HG03432 (cell line): ENCODE measurements at regions not wholly inside any gene's neighbourhood (a gene's known extent, or its start where the extent isn't known, plus 50 kb on each side); places are given as distances from the start of the nearest gene placed in this dataset.

Source experiments
- ATAC-seq: cut with Tn5 transposase; IDR thresholded peaks from one replicate; pipeline ENCODE4 v1.9.1; 2021; ENCODE audit warnings: mild to moderate bottlenecking, moderate library complexity; ENCODE audit not compliant: unreplicated experiment

DNA sequence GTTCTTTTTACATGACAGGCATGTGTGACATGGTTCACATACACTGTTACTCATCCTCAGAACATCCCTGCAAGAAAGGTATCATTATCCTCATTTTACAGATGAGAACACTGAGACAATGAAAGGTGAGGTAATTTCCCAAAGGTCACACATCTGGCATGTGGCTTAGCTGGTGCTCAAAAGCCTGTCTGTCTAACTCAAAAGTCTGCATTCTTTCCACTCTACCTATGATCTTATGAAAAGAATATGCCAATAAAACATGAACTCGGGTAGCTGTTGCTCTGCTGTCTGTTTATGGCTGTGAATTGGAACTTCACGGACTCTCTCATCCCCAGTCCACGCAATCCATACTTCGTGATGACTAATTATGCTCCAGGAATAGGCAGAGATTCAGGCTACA lies 79.0 kb upstream of the ODAD2 start:
- ATAC-seq = no peak

DNA sequence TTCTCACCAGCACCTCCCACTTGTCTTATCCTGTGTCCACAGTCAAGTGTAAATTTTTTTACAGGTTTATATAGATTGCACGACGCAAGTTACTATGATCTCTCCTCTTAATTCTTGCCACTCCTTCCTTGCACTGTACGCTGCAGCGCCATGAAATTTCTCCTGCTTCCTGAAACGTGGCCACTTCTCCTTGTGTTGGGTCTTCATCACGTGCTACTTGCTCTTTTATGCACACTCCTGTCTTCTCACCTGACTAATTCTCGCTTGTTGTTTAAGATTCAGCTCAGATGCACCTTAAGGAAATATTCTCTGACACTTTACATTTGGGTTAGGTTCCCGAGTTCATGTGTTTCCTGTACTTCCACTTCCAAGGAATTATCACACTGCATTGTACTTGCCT lies 76.5 kb upstream of the ODAD2 start:
- no peak for ATAC-seq

DNA sequence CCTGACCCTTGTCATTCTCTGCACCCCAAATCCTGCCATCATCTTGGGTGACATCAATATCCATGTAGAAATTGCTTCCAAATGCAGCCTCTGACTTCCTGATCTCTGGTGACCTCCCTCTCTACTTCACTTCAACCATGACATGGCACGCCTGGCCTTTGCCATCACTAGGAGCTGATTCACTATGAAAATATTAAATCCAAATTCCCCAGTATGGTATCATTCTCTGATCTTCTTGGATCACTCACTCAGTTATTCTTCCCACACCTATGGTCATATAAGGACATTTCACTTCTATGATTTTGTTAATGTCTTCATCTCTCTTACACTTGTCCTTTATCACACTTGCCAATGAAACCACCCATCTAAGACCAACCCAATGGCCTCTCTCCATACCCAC lies 73.7 kb upstream of the ODAD2 start:
- no peak for ATAC-seq

DNA sequence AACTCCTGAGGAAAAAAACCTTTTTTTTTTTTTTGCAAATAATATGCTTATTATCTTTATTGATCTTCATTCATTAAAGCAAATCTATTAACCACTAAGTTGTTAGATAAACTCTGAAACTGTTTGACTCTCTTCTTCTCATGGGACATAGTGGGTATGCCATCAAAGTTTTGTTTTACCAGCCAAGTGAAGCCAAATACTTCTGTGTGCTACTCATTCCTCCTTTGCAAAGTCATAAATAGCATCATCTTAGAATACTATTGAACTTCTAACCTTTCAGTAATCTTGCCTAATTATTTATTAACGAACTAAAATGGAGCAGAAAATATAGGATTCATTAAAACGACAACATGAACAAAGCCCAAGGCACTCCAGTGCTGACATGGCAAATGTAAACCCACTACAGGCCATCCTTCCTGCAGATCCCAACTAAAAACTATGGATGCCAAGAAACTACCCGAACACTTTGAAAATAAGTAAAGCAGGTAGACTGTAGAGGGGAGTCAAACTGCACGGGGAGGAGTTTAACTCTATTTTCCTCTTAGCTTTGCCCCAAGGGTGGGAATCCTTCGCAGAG lies 61.2 kb upstream of the ODAD2 start:
- no peak for ATAC-seq

DNA sequence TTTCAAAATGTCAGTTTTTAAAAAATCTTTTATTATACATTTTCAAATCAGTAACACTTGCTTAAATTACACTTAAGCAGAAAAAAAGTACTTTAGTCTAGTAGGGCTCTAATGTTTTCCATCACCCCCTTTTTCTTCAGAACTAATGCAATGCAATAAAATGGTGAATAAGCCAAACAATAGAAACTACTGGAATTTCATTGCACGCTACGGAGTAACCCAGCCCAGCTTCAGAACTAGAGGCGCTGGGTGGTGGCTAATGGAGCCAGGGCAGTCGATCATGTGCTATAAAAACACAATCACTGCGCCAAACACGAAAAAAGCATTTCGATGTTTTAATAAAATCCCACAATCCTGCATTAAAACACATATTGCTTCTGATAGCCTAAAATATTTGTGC lies 59.9 kb upstream of the ODAD2 start:
- ATAC-seq = no peak

DNA sequence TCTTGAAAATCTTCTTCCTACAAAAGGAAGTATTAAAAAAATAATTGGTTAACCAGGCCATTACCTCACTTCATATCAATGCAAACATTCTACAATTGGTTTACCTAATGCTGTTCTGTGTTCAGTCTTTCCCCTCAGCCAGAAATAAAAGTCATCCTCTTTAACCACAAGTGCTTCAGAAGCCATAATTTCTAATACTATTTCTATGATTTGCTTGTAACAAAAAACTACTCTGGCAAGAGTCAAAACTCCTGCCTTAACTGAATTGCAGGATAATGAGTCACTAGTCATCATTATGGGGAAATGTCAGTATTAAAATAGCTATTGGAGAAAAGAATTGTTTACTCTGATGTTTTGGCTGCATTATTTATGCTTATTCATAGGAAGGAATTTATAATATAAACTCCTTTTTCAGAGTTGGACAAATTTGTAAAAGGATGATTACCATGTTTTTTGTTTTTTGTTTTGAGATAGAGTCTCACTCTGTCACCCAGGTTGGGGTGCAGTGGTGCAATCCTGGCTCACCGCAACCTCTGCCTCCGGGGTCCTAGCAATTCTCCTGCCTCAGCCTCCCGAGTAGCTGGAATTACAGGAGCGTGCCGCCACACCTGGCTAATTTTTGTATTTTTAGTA lies 55.5 kb upstream of the ODAD2 start:
- ATAC-seq = no peak

DNA sequence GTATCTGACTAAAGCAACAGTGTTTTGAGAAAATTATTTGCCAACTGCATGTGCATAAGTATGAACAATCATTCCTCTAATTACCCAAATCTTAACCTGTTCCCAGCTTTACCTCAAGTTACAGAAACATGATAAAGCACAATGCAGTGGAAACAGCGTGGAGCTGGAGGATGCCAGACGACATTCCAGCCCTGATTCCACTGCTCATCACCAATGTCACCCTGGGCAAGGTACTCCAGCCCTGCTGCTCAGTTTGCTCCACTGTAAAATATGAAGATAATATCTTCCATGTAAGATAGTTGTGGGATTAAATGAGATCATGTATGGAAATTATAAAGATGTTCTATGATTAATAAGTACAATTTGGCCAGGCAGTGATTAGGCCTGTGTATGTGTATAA lies 50.4 kb upstream of the ODAD2 start:
- ATAC-seq = no peak
